Testis (tissue), 2 donors: ENCODE measurements at regions not wholly inside any gene's neighbourhood (a gene's known extent, or its start where the extent isn't known, plus 50 kb on each side); places are given as distances from the start of the nearest gene placed in this dataset.

Experiments
- DNase-seq: peaks from one replicate; pipeline ENCODE4 v3.0.0-alpha.2; 2019
- H3K27ac ChIP-seq, 2 donors: fragments of 200-600 bp; sonication (generic); one replicate each; pipeline ENCODE4 v1.5.1; 2019
- H3K27me3 ChIP-seq: fragments of 200-600 bp; sonication (generic); one replicate; pipeline ENCODE4 v1.5.1; 2019
- H3K36me3 ChIP-seq: fragments of 200-600 bp; sonication (generic); one replicate; pipeline ENCODE4 v1.5.1; 2017; ENCODE audit warnings: low read depth; ENCODE audit errors: missing control alignments
- H3K4me1 ChIP-seq: fragments of 200-600 bp; sonication (generic); one replicate; pipeline ENCODE4 v1.5.1; 2019
- H3K4me3 ChIP-seq, 2 donors: fragments of 200-600 bp; sonication (generic); one replicate each; pipeline ENCODE4 v1.5.1; 2017 to 2019
- H3K9me3 ChIP-seq: fragments of 200-600 bp; sonication (generic); one replicate; pipeline ENCODE4 v1.5.1; 2017
- CTCF ChIP-seq, 3 experiments: fragments of 450-650 bp in 2 of 3; fragments of 200-600 bp in 1 of 3; sonication (generic) in 1 of 3; IDR thresholded peaks; one replicate each; pipeline ENCODE4 v1.5.1; 2016 to 2019; ENCODE audit warnings: antibody characterized with exemption in 3 of 3, mild to moderate bottlenecking in 2 of 3, moderate library complexity in 1 of 3
- POLR2A ChIP-seq: fragments of 450-650 bp; IDR thresholded peaks from one replicate; pipeline ENCODE4 v1.6.1; 2017; ENCODE audit warnings: antibody characterized with exemption, mild to moderate bottlenecking, moderate library complexity
- WGBS, 2 donors: methylation state at CpG; one replicate each; pipeline ENCODE4 v1.1.5; 2018; 5-methylcytosine and 5-hydroxymethylcytosine counted together
- intact Hi-C: fragments of 100-400 bp; cut with DNase I; formaldehyde crosslinking; loops from one replicate; pipeline ENCODE4 v1.15.1; 2023; ENCODE audit warnings: low total_unique reads

- no peak overlapping the region for H3K27ac ChIP-seq
- H3K36me3 ChIP-seq: no peaks in the 10 kb centered on the region
- H3K4me1 ChIP-seq: peaks cover 10% of the 10 kb centered on the region
- DNase-seq: peak; percentile 40
- no peak overlapping the region for H3K4me3 ChIP-seq
- 40 to 42% methylated on average over 7 of the region's 7 CpGs for WGBS, 2 donors
- no peaks in the 10 kb centered on the region for H3K9me3 ChIP-seq
- no peak for TF ChIP-seq POLR2A
- TF ChIP-seq CTCF (IDR thresholded peaks at IDR 0.05): no peak
- H3K27me3 ChIP-seq: no peaks in the 10 kb centered on the region
- intact Hi-C loops: no loop called here
These were observed 151.8 kb upstream of the ADRA1B start for GRCh38 chr5:159764283-159765134.

DNA sequence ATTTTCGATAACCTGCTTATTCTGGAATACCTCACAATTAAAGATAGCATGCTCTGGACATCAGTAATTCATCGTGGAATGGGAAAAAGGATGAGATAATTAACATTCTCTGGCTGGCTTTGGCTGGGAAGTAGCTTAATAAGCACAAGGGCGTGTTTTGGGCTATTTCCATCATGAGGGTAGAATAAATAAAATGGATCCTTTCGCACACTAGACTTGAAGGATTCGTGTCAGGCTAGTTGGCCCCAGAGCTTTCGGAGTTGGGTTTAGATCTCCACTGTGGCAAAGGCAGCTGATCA is 151.2 kb upstream of the ADRA1B start:
- Histone ChIP-seq H3K36me3 (no peaks in the 10 kb centered on the region), H3K4me3 (no peak overlapping the region), H3K27me3 (no peaks in the 10 kb centered on the region), H3K9me3 (no peaks in the 10 kb centered on the region), H3K27ac (no peak overlapping the region), H3K4me1 (peaks cover 10% of the 10 kb centered on the region)
- DNase-seq: no peak
- intact Hi-C loops: no loop called here
- TF ChIP-seq CTCF (IDR thresholded peaks at IDR 0.05) (no peak), POLR2A (no peak)
- 58 to 65% methylated on average over 6 of the region's 6 CpGs for whole genome bisulfite sequencing, 2 donors

GRCh38 chr5:159765760-159766517 is 150.3 kb upstream of the ADRA1B start:
- TF ChIP-seq CTCF (IDR thresholded peaks at IDR 0.05) (no peak), POLR2A (no peak)
- Histone ChIP-seq H3K27ac (no peak overlapping the region), H3K4me3 (no peak overlapping the region), H3K36me3 (no peaks in the 10 kb centered on the region), H3K27me3 (no peaks in the 10 kb centered on the region), H3K9me3 (no peaks in the 10 kb centered on the region), H3K4me1 (peaks cover 10% of the 10 kb centered on the region)
- WGBS, 2 donors: 79 to 80% methylated on average over 8 of the region's 8 CpGs
- DNase-seq: no peak
- intact Hi-C loops: no loop called here

GRCh38 chr5:159768243-159768642 is 148.0 kb upstream of the ADRA1B start:
- Histone ChIP-seq H3K27ac (no peak overlapping the region), H3K4me1 (peaks cover 7% of the 10 kb centered on the region), H3K9me3 (no peaks in the 10 kb centered on the region), H3K27me3 (no peaks in the 10 kb centered on the region), H3K36me3 (no peaks in the 10 kb centered on the region), H3K4me3 (no peak overlapping the region)
- 50 to 55% methylated on average over 2 of the region's 2 CpGs for WGBS, 2 donors
- intact Hi-C loops: no loop called here
- DNase-seq: no peak
- TF ChIP-seq POLR2A (no peak), CTCF (IDR thresholded peaks at IDR 0.05) (no peak)
